ENCODE measurements at regions not wholly inside any gene's neighbourhood (a gene's known extent, or its start where the extent isn't known, plus 50 kb on each side); places are given as distances from the start of the nearest gene placed in this dataset.
A peak's percentile ranks its signal among the peaks of the same experiment; 100 is the strongest.

DNA sequence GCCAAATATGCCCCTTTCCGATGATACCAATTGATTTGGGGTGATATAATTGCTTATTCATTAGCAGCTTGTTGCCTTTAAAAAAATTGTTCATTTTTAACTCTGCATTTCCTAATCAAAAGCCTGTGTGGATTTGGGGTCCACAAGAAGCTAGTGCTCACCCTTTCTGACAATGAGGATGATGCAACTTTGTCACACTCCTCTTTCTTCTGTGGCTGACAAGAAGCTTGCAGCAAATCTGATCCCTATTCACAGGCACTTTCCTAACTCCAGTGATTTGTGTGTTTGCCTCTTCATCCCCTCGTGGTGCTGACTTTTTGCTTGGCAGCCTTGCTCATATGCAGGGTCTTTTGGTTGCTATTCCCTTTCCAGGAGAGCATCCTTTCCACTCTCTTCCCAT lies 182.7 kb upstream of the LDB2 start:
- no peak overlapping the region for H3K27ac ChIP-seq
- DNase-seq, result no peak
- H3K27me3 ChIP-seq, result no peaks in the 10 kb centered on the region
- intact Hi-C loops (cut with DNase I; ENCODE audit: low total_unique reads), result no loop called here
- no peaks in the 10 kb centered on the region for H3K36me3 ChIP-seq
- no peaks in the 10 kb centered on the region for H3K4me1 ChIP-seq
- H3K4me3 ChIP-seq, result no peak overlapping the region
- TF ChIP-seq, protein P1, sequence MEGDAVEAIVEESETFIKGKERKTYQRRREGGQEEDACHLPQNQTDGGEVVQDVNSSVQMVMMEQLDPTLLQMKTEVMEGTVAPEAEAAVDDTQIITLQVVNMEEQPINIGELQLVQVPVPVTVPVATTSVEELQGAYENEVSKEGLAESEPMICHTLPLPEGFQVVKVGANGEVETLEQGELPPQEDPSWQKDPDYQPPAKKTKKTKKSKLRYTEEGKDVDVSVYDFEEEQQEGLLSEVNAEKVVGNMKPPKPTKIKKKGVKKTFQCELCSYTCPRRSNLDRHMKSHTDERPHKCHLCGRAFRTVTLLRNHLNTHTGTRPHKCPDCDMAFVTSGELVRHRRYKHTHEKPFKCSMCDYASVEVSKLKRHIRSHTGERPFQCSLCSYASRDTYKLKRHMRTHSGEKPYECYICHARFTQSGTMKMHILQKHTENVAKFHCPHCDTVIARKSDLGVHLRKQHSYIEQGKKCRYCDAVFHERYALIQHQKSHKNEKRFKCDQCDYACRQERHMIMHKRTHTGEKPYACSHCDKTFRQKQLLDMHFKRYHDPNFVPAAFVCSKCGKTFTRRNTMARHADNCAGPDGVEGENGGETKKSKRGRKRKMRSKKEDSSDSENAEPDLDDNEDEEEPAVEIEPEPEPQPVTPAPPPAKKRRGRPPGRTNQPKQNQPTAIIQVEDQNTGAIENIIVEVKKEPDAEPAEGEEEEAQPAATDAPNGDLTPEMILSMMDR (IDR thresholded peaks at IDR 0.05), result no peak
- TF ChIP-seq POLR2A (IDR thresholded peaks at IDR 0.05), result no peak
- H3K9me3 ChIP-seq, result no peaks in the 10 kb centered on the region

DNA sequence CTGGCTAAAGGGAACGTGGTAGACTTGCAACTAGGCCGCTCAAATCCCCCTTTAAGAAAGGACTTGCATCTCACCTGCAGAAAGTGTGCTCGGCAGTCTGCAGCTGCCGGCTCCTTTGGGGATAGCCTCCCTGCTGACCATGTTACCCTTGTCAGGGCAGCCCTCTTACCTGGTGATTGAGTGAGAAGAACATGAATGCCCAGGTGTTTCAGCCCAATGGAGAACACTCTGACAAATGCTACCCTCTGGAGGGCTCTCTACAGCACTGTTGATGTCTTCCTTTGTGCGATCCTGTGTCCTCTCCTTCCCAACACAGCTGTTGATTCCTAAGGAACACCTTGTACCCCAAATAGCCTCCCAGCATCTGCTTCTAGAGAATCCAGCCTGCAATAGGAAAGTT lies 178.7 kb upstream of the LDB2 start:
- DNase-seq, result no peak
- H3K4me3 ChIP-seq, result no peak overlapping the region
- TF ChIP-seq, protein P1 (IDR thresholded peaks at IDR 0.05), result no peak
- TF ChIP-seq POLR2A (IDR thresholded peaks at IDR 0.05), result no peak
- intact Hi-C loops (cut with DNase I; ENCODE audit: low total_unique reads), result no loop called here
- no peaks in the 10 kb centered on the region for H3K4me1 ChIP-seq
- H3K27me3 ChIP-seq, result no peaks in the 10 kb centered on the region
- no peaks in the 10 kb centered on the region for H3K9me3 ChIP-seq
- H3K27ac ChIP-seq, result no peak overlapping the region
- H3K36me3 ChIP-seq, result no peaks in the 10 kb centered on the region

DNA sequence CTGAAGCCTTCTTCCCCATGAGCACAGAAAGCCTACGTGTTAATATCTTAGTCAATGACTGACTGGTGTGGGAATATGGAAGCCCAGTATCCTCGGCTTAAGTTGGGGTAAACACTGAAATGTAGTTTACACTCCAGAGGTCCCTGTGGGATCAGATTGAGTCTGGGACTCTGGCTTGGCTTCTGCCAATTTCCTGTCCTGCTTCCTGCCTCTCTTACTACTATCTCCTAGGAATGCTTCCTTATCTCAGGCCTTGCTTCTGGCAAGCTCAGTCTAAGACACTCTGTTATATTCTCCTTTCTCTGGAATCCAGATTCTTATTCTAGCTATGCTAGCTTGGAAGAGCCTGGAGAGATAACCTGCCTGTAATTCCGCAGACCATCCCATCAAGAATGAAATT lies 174.0 kb upstream of the LDB2 start:
- TF ChIP-seq, protein P1 (IDR thresholded peaks at IDR 0.05), result no peak
- TF ChIP-seq POLR2A (IDR thresholded peaks at IDR 0.05), result no peak
- Histone ChIP-seq H3K36me3 (no peaks in the 10 kb centered on the region), H3K4me3 (no peak overlapping the region), H3K27ac (peak overlapping the region; percentile 6 to 37), H3K9me3 (no peaks in the 10 kb centered on the region), H3K27me3 (no peaks in the 10 kb centered on the region), H3K4me1 (peaks cover 0 to 2% of the 10 kb centered on the region in 2 donors)
- intact Hi-C loops (cut with DNase I; ENCODE audit: low total_unique reads), result no loop called here
- DNase-seq, result no peak

DNA sequence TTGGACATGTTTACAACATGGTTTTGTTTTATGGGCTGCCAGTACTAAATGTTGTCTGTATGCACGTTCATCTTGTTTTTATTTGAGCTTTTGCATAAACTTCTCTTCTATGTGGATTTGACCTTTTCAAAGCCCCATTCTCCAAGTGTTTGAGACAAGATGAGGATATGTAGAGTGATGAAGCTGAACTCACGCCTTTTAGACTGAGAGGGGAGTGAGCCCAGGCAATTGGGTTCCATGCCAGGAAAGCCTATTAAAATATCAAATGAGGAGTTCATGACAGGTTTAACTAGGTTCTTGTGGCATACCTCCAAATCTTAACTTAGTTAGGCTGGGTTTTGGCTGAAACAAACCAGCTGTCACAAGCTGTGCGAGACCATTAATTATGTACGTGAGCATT lies 170.4 kb upstream of the LDB2 start:
- no peaks in the 10 kb centered on the region for H3K27me3 ChIP-seq
- TF ChIP-seq, protein P1 (IDR thresholded peaks at IDR 0.05), result no peak
- TF ChIP-seq POLR2A (IDR thresholded peaks at IDR 0.05), result no peak
- H3K9me3 ChIP-seq, result no peaks in the 10 kb centered on the region
- no peak overlapping the region for H3K4me3 ChIP-seq
- no peaks in the 10 kb centered on the region for H3K36me3 ChIP-seq
- DNase-seq, result peak; percentile 33 to 68
- intact Hi-C loops (cut with DNase I; ENCODE audit: low total_unique reads), result no loop called here
- H3K4me1 ChIP-seq, result peaks cover 0 to 5% of the 10 kb centered on the region in 2 donors
- peak overlapping the region in 1 of 2 donors; percentile 30 for H3K27ac ChIP-seq

DNA sequence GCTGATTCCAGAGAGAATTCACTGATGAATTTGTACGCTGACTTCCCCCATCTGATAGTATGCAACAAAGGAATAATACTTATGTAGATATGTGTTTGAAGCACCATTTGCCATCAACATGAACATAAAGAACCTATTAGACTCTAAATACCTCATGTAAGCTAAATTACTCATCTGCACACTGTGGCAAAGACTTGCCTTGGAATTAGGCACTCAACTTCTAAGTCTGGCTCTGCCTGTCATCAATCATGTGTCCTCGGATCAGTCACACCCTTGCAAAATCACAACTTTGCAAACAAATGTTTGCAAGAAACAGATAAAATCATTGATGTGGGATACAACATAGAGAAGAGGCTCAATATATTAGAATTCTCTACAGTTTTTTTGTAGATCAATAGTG lies 169.9 kb upstream of the LDB2 start:
- no peaks in the 10 kb centered on the region for H3K9me3 ChIP-seq
- intact Hi-C loops (cut with DNase I; ENCODE audit: low total_unique reads), result no loop called here
- no peaks in the 10 kb centered on the region for H3K36me3 ChIP-seq
- DNase-seq, result no peak
- H3K4me3 ChIP-seq, result no peak overlapping the region
- H3K27me3 ChIP-seq, result no peaks in the 10 kb centered on the region
- H3K4me1 ChIP-seq, result peaks cover 0 to 5% of the 10 kb centered on the region in 2 donors
- peak overlapping the region; percentile 30 to 75 for H3K27ac ChIP-seq
- TF ChIP-seq, protein P1 (IDR thresholded peaks at IDR 0.05), result no peak
- no peak for TF ChIP-seq POLR2A (IDR thresholded peaks at IDR 0.05)
